SK-N-MC (cell line): ENCODE measurements at regions not wholly inside any gene's neighbourhood (a gene's known extent, or its start where the extent isn't known, plus 50 kb on each side); places are given as distances from the start of the nearest gene placed in this dataset.

Experiments
- EZH2 ChIP-seq: fragments of 200-600 bp; sonication (generic); IDR thresholded peaks from one replicate; pipeline ENCODE4 v1.6.1; 2017; ENCODE audit warnings: antibody characterized with exemption
- FOXP2 ChIP-seq: optimal IDR thresholded peaks from 2 replicates; pipeline ENCODE3; 2011; ENCODE audit warnings: mild to moderate bottlenecking, moderate library complexity; ENCODE audit not compliant: insufficient read depth; ENCODE audit errors: extremely low read length, control extremely low read depth
- POLR2AphosphoS5 ChIP-seq: IDR thresholded peaks from 2 replicates; pipeline ENCODE4 v1.6.1; 2012; ENCODE audit warnings: mild to moderate bottlenecking, low read depth, low read length, borderline replicate concordance

DNA sequence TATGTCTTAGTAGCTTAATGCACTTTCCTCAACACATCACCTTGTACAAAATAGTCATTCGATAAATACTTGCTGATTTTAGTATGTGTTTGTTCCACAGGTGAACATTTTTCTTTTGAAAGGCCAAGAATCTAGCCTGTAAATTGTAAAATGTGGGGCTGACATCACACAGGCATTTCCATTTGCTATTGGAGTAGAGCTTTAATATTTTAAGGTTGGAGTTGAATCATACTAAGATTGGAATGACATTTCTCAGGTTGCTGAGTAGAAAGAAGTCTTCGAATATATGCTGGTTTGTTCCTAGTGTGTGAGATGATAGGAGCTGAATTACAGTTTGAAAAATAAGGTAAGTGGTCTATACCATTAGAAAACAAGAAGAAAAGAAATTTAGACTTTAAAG is 112.3 kb upstream of the FRY start:
- no peak for TF ChIP-seq POLR2AphosphoS5
- TF ChIP-seq EZH2: no peak
- TF ChIP-seq FOXP2: no peak
